Lower leg skin (tissue), 3 donors: ENCODE measurements at regions not wholly inside any gene's neighbourhood (a gene's known extent, or its start where the extent isn't known, plus 50 kb on each side); places are given as distances from the start of the nearest gene placed in this dataset.

Experiments used
- POLR2A ChIP-seq, 2 donors: fragments of 450-650 bp; IDR thresholded peaks; one replicate each; pipeline ENCODE4 v1.6.1; 2016 to 2017; ENCODE audit warnings: antibody characterized with exemption in 2 of 2, mild to moderate bottlenecking in 1 of 2, moderate library complexity in 1 of 2
- TF ChIP-seq, protein P1 (sequence below), 3 donors: fragments of 450-650 bp; IDR thresholded peaks; one replicate each; pipeline ENCODE4 v1.5.1; 2016; ENCODE audit warnings: antibody characterized with exemption in 3 of 3, mild to moderate bottlenecking in 3 of 3, moderate library complexity in 2 of 3

DNA sequence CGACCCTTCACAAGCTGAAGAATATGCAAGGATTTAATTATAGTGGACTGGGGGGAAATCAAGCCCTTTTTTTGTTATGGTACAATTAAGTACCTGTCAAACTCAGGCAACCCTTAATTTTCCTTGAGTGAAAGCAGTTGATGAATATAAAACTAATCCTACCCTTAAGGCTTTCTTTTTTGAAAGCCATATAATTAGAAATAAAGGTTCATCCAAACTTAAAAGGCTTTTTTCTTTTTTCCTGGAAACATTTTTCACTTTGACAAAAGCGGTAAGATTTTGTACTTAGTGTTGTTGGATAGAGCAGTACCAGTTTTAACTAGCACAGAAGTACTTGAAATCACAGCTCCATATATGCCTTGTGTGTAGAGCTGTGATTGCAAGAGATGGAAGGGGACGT, 91.9 kb upstream of the MANSC4 start:
- TF ChIP-seq, protein P1, sequence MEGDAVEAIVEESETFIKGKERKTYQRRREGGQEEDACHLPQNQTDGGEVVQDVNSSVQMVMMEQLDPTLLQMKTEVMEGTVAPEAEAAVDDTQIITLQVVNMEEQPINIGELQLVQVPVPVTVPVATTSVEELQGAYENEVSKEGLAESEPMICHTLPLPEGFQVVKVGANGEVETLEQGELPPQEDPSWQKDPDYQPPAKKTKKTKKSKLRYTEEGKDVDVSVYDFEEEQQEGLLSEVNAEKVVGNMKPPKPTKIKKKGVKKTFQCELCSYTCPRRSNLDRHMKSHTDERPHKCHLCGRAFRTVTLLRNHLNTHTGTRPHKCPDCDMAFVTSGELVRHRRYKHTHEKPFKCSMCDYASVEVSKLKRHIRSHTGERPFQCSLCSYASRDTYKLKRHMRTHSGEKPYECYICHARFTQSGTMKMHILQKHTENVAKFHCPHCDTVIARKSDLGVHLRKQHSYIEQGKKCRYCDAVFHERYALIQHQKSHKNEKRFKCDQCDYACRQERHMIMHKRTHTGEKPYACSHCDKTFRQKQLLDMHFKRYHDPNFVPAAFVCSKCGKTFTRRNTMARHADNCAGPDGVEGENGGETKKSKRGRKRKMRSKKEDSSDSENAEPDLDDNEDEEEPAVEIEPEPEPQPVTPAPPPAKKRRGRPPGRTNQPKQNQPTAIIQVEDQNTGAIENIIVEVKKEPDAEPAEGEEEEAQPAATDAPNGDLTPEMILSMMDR (IDR thresholded peaks at IDR 0.05) = no peak
- no peak for TF ChIP-seq POLR2A (IDR thresholded peaks at IDR 0.05)
